ENCODE measurements at regions not wholly inside any gene's neighbourhood (a gene's known extent, or its start where the extent isn't known, plus 50 kb on each side); places are given as distances from the start of the nearest gene placed in this dataset.

DNA sequence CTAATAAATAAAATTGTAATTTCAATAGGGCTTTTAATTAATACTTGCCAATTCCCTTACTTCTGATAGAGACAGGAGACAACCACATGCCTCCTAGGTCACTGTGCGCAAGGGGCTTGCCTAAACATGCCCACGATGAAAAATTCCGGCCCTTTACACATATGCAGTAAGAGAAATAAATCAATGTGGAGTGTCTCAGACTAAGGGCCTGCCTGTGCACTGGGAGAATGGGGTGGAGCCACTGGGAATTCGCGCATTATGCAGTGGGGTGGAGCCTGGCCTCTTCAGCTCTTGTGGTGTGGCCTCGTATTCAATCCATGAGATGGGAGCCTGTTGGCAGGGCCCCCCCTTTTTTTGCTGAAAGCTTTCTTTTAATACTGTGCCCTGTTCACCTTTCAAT lies 484.5 kb downstream of the PDGFC start:
- TF ChIP-seq, protein P1, sequence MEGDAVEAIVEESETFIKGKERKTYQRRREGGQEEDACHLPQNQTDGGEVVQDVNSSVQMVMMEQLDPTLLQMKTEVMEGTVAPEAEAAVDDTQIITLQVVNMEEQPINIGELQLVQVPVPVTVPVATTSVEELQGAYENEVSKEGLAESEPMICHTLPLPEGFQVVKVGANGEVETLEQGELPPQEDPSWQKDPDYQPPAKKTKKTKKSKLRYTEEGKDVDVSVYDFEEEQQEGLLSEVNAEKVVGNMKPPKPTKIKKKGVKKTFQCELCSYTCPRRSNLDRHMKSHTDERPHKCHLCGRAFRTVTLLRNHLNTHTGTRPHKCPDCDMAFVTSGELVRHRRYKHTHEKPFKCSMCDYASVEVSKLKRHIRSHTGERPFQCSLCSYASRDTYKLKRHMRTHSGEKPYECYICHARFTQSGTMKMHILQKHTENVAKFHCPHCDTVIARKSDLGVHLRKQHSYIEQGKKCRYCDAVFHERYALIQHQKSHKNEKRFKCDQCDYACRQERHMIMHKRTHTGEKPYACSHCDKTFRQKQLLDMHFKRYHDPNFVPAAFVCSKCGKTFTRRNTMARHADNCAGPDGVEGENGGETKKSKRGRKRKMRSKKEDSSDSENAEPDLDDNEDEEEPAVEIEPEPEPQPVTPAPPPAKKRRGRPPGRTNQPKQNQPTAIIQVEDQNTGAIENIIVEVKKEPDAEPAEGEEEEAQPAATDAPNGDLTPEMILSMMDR (IDR thresholded peaks at IDR 0.05): no peak
- TF ChIP-seq POLR2AphosphoS5 (IDR thresholded peaks at IDR 0.05; ENCODE audit: insufficient read depth in 1 of 2, low read depth in 1 of 2) (no peak), POLR2A (IDR thresholded peaks at IDR 0.05) (no peak)
